ENCODE measurements at regions not wholly inside any gene's neighbourhood (a gene's known extent, or its start where the extent isn't known, plus 50 kb on each side); places are given as distances from the start of the nearest gene placed in this dataset.
"Not testable (repeated sequence)": the region's sequence is repeated elsewhere in the genome, so short reads cannot be mapped to it uniquely, and the experiment has no call there.

DNA sequence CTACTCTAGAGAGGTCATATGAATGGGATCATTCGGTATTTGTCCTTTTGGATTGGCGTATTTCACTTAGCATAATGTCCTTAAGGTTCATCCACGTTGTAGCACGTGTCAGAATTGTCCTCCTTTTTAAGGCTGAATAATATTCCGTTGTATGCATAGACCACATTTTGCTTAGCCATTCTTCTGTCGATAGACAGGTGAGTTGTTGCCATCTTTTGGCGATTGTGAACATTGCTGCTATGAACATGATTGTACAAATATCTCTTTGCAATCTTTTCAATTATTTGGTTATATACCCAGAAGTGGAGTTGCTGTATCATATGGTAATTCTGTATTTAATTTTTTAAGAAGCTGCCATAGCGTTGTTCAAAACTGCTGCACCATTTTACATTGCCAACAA lies 52.4 kb upstream of the GOLGA8J start:
- no peak for DNase-seq (ENCODE audit: low read depth)

DNA sequence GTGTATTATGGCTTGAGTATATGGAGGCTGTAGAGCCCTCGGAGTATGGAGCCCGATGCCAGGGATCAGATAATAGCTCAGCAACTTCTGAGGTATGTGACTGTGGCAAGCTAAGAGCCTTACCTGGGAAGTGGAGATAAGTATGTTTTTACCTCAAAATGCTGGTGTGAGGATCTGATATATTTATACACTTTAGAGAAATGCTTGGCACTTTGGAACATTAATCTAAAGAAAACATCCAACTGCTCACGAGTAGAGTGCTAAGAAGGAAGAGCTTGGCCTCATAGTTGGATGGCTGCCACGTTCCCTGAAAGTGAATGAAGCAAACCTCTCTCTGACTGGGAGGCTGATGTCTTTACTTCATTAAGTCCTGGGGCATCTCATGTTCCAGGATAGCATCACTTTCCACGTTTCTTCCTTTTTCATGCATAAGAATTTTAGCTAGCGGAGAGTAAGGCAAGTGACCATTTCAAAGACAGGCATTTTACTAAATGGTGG lies 58.9 kb upstream of the GOLGA8J start:
- no peak for DNase-seq (ENCODE audit: low read depth)

DNA sequence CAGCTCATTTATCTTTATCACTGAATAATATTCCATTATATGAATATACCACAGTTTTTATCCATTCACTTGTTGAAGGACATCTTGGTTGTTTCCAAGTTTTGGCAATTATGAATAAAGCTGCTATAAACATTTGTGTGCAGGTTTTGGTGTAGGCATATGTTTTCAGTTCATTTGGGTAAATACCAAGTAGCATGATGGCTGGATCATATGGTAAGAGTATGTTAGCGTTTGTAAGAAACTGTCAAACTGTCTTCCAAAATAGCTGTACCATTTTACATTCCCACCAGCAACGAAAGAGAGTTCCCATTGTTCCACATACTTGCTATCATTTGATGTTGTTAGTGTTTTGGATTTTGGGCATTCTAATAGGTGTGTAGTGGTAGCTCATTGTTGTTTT lies 72.0 kb upstream of the GOLGA8J start:
- DNase-seq (ENCODE audit: low read depth) = no peak

DNA sequence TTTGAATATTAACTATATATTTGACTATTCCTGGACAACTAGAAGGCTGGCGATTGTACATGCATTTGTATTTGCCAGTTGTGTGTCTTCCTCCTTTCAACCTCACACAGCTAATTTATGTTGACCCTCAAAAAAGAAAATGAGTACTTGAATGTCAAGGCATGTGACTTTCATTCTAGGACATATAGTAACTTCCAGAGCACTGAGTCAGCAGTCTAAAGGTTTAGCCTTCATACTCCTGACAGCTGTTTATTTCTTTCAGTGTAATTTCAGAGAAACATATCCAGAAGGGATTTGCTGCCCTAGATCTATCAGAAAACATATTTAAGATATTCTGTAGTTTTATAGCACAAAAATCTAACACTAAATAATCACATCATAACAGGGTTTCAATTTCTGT lies 74.6 kb upstream of the GOLGA8J start:
- DNase-seq (ENCODE audit: low read depth) = no peak

DNA sequence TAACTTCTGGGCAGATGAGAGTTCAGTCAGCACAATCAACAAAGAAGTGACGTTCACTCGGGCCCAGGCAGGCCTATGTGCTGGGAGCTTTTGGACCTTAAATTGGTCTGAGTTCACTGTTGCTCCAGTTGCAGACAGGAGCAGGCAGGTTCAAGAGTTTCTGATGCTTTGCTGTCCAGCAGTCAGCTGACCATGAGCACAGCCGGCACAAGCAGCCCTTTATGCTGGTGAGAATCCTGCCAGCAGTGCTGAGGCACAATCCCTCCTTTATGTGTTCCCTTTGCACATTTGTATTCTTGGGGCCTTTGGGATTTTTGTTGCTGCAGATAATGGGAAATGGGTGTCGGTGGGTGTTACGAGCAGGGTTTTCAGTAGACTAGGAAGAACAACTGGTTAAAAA lies 81.2 kb upstream of the GOLGA8J start:
- no peak for DNase-seq (ENCODE audit: low read depth)

DNA sequence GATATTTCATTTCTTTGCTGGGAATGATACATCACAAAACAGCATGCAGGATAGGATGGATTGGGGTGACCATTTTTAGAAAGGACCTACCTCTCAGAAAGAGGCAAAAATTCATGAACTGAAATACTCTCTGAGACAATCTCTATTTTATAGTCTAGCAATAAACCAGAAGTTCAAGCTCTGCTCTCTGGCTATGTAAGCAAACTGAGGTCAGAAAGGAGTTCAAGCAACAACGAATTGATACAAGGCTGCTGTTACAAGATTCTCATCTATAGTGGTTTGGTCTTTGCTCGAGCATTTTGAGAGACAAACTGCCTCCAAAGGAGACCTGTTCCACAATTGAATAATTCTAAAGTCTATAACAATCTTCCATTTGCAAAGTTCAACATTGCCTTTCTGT lies 84.7 kb upstream of the GOLGA8J start:
- no peak for DNase-seq (ENCODE audit: low read depth)

DNA sequence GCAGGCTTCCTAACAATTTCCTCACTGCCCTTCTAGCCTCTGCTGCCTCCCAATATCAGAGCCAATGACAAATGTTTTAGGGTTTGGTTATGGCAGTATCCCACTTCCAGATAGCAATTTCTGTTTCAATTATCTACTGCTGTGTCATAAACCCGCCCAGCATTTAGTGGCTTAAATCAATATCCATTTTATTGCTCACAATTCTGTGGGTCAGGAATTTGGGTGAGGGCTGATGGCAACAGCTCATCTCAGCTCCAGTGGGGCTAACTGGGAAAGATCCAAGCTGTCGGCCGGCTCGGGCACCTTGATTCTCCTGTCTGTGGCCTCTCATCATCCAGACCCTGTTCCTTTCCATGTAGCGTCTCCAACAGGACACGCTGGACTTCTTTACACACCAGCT lies 85.3 kb upstream of the GOLGA8J start:
- DNase-seq (ENCODE audit: low read depth) = no peak

DNA sequence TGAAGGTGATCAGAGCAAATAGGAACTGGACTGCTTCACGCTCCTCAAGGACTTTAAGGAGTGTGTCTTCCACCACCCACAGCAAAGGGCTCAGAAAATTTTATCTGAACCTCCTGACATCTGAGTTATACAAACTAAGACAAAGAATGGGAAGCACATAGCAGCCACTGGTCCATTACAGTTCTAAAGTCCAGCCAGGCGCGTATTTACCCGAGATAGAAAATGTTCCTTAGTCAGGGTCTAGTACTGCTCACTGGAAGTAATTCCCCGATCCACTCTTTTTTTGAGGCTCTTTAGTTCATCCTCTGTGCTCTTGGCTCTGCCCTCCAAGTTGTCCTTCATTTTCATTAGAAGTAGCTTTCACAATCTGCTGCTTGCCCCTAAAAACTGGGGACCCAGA lies 88.5 kb upstream of the GOLGA8J start:
- no peak for DNase-seq (ENCODE audit: low read depth)

DNA sequence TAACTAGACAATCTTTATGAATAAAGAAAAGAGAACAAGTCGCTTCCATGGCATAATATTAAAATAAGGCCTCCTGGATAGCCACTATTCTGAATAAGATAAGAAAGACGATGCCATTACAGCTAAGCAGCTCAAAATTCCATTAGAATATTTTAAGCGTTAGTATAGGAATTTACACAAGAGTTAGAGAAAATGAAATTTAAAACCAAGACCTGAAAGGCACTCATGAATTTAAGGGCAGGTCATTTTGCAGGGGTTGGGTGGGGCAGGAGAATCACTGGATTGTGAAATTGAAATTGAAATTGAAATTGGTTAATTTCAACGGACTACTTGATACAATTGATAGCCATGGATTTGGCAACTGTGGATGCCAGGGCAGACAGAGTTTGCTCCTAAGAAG lies 91.8 kb upstream of the GOLGA8J start:
- no peak for DNase-seq (ENCODE audit: low read depth)

DNA sequence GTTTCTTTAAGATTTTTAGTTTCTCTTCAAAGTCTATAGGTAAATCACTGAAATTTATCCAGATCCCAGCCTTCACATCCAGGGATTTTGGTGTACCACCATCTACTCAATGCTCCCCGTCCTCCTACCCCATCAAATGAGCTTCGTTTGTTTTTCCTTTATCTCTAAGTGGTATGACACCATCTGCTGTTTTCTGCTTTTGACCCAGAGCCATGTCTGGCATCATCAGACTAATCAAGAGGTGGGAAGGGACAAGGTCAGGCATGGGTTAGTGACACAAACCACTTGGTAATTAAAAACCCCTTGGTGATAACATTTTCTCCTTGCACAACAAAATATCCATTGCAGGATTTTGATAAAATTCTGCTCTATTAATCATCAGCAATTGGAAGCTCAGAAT lies 92.7 kb upstream of the GOLGA8J start:
- DNase-seq (ENCODE audit: low read depth) = no peak

DNA sequence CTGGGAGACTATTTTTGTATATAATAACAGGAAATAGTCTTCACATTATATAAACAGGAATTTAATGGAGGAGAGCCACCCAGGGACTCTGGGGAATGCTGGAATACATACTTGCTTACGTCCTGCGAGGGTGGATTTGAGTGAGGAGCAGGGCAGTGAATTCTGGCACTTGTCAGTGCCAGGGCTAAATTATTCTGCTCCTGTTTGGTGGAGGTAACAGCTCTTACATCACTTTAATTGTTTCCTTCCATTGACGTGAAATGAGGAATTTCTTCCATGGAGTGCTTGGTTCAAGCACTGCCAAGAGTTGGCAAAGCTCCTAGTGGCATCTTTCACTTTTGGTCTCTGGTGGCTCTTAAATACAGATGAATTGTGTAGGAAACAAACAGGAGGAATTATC lies 94.1 kb upstream of the GOLGA8J start:
- DNase-seq (ENCODE audit: low read depth) = no peak

DNA sequence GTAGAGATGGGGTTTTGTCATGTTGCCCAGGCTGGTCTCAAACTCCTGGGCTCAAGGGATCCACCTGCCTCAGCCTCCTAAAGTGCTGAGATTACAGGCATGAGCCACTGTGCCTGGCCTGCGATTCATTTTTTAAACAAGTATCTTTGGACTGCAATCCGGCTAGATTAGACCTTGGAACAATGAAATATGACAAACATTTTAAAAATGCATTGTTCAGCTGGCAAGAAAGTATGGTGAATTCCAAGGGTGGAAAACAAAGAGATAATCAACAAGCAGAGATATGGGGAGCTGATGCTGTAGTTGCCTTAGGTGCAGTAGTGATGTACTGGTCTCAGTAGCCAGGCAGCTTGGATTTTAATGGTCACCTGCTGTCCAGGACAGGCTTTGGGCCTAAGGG lies 95.8 kb upstream of the GOLGA8J start:
- DNase-seq (ENCODE audit: low read depth) = no peak

DNA sequence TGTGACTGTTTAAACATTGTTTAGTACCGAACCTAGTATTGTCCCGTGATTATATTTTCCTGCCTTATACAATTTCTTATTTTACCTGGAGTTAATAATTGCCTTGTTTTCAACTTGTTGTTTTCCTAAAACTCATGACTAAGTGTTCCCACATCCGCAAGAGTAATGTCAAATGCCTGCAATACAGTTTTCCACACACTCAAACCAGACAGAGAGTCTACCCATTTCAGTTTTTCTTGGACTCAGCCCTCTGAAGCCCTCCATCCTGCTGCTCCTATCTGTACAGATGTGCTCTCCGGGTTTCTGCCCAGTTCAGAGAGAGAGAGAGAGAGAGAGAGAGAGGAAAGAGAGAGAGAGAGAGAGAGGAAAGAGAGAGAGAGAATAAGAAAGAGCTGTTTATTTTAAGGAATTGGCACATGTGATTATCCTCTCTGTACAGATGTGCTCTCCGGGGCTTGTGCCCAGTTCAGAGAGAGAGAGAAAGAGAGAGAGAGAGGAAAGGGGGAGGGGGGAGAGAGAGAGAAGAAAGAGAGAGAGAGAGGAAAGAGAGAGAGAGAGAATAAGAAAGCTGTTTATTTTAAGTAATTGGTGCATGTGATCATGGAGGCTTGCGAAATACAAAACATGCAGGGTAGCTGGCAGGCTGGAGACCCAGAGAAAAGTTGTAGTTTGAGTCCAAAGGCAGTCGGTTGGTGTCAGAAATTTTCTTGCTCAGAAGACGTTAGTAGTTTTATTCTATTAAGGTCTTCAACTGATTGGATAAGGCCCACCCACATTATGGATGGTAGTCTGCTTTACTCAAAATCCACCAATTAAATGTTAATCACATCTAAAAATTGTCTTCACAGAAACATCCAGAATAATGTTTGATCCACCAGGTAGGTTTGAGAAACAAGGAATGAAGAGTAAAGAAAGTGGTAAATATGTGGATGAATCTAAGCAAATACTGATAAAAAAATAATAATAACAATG lies 104.1 kb upstream of the GOLGA8J start:
- DNase-seq (ENCODE audit: low read depth) = no peak

DNA sequence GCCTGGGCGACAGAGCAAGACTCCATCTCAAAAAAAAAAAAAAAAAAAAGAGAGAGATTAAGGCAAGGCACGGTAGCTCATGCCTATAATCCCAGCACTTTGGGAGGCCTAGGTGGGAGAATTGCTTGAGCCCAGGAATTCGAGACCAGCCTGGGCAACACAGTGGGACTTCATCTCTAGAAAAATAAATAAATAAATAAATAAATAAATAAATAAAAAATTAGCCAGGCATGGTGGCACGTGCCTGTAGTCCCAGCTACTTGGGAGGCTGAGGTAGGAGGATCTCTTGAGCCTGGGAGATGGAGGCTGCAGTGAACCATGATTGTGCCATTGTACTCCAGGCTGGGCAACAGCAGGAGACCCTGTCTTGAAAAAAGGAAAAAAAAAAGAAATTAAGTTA lies 108.7 kb upstream of the GOLGA8J start:
- not testable (repeated sequence) for DNase-seq (ENCODE audit: low read depth)

DNA sequence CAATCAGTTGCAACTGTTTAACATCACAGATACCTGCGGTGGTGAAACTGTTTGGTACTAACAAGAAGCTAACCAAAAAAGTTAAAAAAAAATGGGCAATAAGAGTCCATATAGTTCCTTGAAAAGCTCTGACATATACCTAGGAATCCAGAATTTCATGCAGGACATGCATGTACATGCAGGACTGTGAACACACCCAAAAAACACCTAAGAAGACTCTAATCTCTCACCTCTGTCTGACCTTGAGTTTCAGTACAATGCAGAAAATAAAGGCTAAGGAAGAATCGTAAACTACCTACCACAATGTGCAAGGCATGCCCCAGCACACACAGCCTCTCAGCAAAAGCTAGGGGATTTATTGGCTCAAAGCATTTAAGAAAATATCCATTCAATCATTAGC lies 110.7 kb upstream of the GOLGA8J start:
- no peak for DNase-seq (ENCODE audit: low read depth)

DNA sequence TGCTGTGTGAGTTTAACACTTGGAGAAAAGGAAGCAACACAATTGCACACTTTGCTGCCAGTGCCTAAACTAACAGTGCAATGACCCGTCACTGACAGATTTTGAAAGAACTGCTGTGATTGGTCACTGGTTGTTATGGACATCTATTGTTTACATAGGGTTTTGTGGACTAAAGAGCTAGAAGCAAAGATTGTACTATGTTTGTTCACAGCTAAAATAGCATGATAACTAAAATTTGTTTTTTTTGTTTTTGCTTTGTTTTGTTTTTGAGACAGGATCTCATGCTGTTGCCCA lies 112.4 kb upstream of the GOLGA8J start:
- no peak for DNase-seq (ENCODE audit: low read depth)

DNA sequence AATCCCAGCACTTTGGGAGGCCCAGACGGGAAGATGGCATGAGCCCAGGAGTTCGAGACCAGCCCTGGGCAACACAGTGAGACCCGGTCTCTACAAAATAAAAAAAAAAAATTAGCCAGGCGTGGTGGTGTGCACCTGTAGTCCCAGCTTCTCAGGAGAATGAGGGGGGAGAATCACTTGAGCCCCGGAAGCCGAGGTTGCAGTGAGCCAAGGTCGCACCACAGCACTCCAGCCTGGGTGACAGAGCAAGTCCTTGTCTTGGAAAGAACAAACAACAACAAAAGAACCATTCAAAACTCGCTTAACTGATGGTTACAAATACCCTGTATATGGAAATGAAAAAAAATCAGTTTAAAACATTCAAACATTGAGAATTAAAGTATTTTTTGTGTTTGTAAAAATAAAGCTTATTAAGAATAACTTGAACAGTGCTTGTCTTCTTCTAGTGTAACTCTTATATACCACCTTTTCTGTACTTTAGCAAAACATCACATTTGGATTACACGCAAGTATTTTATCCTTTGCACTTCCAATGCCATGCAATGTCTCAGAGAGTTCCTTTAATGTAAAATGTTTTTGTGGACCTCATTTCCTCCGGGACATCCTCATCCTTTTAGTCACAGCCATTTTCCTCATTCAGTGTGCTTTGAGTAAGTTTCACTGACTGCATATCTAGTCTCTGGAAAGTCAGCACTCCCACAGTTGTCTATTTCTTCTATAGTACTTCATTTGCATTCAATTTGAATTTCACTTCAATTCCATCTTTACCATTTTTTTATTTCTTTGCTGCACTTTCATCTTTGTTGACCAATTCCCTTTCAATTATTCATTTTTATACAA lies 113.0 kb upstream of the GOLGA8J start:
- no peak for DNase-seq (ENCODE audit: low read depth)

DNA sequence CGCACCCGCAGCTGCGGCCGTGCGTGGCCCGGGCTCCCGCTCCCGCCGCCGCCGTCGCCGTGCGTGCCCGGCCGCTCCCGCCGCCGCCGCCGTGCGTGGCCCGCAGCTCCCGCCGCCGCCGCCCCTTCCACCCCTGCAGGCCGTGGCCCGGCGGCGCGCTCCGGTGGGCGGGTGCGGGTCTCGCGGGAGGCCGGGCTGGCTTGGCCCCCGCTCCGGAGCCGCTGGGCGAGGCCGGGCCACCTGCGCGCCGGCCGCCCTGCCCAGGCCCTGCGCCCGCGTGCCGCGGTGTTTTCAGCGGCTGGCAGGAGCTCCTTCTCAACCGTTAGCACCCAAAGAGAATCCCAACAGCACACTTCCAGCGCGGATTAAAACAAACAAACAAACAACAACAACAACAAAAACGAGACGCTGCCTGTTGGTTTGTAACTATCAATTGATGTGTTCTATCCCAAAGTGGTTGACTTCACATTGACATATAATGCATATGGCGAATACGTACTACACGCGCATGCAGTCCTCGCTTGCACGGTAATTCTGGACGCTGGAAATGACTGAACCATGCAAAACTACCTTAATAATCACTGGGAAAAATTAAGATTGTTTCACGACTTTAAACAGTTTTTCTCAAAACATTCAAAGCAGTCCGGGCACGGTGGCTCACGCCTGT lies 113.7 kb upstream of the GOLGA8J start:
- no peak for DNase-seq (ENCODE audit: low read depth)

DNA sequence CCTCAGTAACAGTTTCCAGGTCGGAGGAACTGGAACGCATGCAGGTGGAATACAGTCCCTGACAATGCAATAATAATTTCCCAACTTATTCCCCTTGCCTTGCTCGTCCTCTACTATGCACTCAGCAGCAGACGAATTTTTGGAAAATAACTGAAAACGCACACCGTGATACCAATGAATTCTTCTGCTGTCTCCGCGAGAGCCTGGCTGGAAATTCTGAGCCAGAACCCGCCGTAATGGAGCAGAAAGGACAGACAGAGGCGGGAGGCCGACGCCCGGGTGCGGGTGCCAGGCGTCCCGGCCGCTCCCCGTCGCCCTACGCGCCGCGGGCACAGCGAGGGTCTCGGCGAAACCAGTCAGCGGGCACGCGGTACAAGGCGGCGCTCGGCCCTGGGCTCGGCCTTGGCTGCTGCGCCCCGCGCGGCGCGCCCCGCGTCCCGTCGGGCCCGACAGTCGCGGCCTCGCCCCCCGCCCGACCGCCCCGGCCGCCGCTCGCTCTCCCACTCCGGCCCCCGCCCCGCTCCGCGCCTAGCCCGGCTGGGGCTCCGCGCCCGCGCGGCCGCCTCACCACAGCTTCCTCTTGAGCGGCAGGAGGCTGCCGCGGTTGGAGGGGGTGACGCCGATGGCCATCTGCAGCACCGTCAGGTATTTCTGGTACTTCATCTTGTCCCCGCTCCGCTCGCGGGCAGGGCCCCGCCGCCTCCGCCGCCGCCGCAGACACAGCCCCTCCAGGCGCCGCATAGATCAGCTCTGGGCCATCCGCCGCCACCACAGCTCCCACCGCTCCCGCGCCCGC lies 114.5 kb upstream of the GOLGA8J start:
- DNase-seq (ENCODE audit: low read depth) = no peak

DNA sequence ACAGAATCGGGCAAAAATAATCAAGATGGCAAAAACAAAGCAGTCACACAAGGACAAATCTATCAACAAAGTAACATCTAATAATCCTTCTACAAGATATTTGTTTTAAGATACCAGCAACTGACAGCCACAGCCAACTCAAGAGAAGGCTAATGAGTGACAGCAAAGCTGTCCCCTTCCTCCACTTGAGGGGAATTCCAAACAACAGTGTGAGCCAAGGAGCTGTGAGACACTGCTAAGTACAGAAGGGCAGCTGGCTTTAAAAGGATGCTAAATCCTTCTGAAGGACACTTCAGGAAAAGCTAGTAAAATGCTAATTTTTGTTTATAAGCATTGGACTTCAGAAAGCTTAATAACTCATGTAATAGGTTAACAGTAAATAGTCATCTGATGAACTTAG lies 120.3 kb upstream of the GOLGA8J start:
- DNase-seq (ENCODE audit: low read depth) = no peak

DNA sequence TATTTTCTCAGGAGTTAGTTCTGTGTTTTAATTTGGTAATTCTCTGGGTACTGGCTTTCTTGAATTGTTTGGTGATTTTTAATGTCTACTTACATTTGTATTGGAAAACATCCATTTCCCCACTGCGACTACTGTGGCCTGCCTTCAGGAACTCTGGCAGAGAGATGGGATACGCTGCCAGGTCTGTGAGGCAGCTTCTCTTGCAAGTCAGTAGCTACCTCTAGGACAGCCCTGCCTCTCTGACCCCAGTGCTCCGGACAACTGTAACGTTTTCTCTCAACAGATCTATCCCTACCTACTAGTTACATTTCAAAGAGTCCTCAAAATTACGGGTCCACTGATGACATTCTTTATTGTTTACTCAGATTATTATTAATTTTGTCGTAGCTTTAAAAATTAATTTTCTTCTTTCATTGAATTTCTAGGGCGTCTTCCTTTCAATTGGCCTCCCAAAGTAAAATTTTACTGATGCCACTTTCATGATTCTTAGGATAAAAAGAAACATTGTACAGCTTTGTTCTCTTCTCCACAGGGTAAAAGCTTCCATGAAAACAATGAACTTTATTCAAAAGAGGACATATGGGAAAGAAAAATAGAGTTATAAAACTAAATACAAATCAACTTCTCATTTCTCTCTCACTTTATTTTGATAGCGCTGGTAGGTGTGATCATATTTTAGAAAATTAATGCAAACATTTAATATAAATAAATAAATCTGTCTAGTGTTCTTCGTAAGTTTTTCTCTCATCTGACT lies 123.2 kb upstream of the GOLGA8J start:
- DNase-seq (ENCODE audit: low read depth) = no peak
